Neural progenitor cell (in vitro differentiated cells): ENCODE measurements at regions not wholly inside any gene's neighbourhood (a gene's known extent, or its start where the extent isn't known, plus 50 kb on each side); places are given as distances from the start of the nearest gene placed in this dataset.
"Not testable (repeated sequence)": the region's sequence is repeated elsewhere in the genome, so short reads cannot be mapped to it uniquely, and the experiment has no call there.

Experiments used
- DNase-seq: peaks from one replicate; pipeline ENCODE4 v3.0.0-alpha.2; 2016; ENCODE audit warnings: low spot score
- H2AFZ ChIP-seq: fragments of 200-600 bp; sonication (generic); replicated peaks from 2 replicates; pipeline ENCODE4 v1.6.1; 2016; ENCODE audit warnings: antibody characterized with exemption
- H3F3A ChIP-seq: fragments of 200-600 bp; sonication (generic); 2 replicates; pipeline ENCODE4 v1.6.1; 2016; ENCODE audit warnings: antibody characterized with exemption, low read depth
- H3K27ac ChIP-seq: fragments of 200-600 bp; sonication (generic); 2 replicates; pipeline ENCODE4 v1.5.1; 2016; ENCODE audit warnings: mild to moderate bottlenecking
- H3K27me3 ChIP-seq: fragments of 200-600 bp; sonication (generic); 2 replicates; pipeline ENCODE4 v1.6.1; 2016; ENCODE audit warnings: mild to moderate bottlenecking, moderate library complexity
- H3K36me3 ChIP-seq: fragments of 200-600 bp; sonication (generic); 2 replicates; pipeline ENCODE4 v1.5.1; 2016
- H3K4me1 ChIP-seq: fragments of 200-600 bp; sonication (generic); 2 replicates; pipeline ENCODE4 v1.6.1; 2016; ENCODE audit warnings: mixed run types
- H3K4me2 ChIP-seq: fragments of 200-600 bp; sonication (generic); 2 replicates; pipeline ENCODE4 v1.6.1; 2016
- H3K4me3 ChIP-seq: fragments of 200-600 bp; sonication (generic); 2 replicates; pipeline ENCODE4 v1.5.1; 2016
- H3K79me2 ChIP-seq: fragments of 200-600 bp; sonication (generic); 2 replicates; pipeline ENCODE4 v1.6.1; 2016; ENCODE audit warnings: low read depth
- H3K9ac ChIP-seq: fragments of 200-600 bp; sonication (generic); 2 replicates; pipeline ENCODE4 v1.6.1; 2016
- H3K9me3 ChIP-seq: fragments of 200-600 bp; sonication (generic); 2 replicates; pipeline ENCODE4 v1.5.1; 2016; ENCODE audit warnings: low read depth
- H4K20me1 ChIP-seq: fragments of 200-600 bp; sonication (generic); 2 replicates; pipeline ENCODE4 v1.6.1; 2016; ENCODE audit warnings: low read depth
- H3K27ac Mint-ChIP-seq: 3 replicates; pipeline ENCODE4 v1.8.0; 2021; ENCODE audit warnings: mixed read lengths
- H3K27me3 Mint-ChIP-seq: 2 replicates; pipeline ENCODE4 v1.8.0; 2022; ENCODE audit warnings: low read depth, mild to moderate bottlenecking, inconsistent platforms, moderate library complexity, mixed read lengths; ENCODE audit not compliant: insufficient read depth
- H3K36me3 Mint-ChIP-seq: 3 replicates; pipeline ENCODE4 v1.8.0; 2021; ENCODE audit warnings: mixed read lengths
- H3K4me1 Mint-ChIP-seq: 3 replicates; pipeline ENCODE4 v1.8.0; 2021; ENCODE audit warnings: mixed read lengths
- H3K4me3 Mint-ChIP-seq: 3 replicates; pipeline ENCODE4 v1.8.0; 2021; ENCODE audit warnings: mild to moderate bottlenecking, moderate library complexity, mixed read lengths
- H3K9me3 Mint-ChIP-seq: 3 replicates; pipeline ENCODE4 v1.8.0; 2020; ENCODE audit warnings: mixed read lengths
- EZH2 ChIP-seq: fragments of 200-600 bp; sonication (generic); IDR thresholded peaks from 2 replicates; pipeline ENCODE4 v1.6.1; 2017; ENCODE audit warnings: antibody characterized with exemption, mild to moderate bottlenecking, moderate library complexity
- EZH2phosphoT487 ChIP-seq: fragments of 200-600 bp; sonication (generic); IDR thresholded peaks from 2 replicates; pipeline ENCODE4 v1.6.1; 2017; ENCODE audit warnings: antibody characterized with exemption
- TF ChIP-seq, protein P1 (sequence below): fragments of 200-600 bp; sonication (generic); IDR thresholded peaks from 2 replicates; pipeline ENCODE4 v1.5.1; 2017; ENCODE audit warnings: antibody characterized with exemption, mild to moderate bottlenecking

DNA sequence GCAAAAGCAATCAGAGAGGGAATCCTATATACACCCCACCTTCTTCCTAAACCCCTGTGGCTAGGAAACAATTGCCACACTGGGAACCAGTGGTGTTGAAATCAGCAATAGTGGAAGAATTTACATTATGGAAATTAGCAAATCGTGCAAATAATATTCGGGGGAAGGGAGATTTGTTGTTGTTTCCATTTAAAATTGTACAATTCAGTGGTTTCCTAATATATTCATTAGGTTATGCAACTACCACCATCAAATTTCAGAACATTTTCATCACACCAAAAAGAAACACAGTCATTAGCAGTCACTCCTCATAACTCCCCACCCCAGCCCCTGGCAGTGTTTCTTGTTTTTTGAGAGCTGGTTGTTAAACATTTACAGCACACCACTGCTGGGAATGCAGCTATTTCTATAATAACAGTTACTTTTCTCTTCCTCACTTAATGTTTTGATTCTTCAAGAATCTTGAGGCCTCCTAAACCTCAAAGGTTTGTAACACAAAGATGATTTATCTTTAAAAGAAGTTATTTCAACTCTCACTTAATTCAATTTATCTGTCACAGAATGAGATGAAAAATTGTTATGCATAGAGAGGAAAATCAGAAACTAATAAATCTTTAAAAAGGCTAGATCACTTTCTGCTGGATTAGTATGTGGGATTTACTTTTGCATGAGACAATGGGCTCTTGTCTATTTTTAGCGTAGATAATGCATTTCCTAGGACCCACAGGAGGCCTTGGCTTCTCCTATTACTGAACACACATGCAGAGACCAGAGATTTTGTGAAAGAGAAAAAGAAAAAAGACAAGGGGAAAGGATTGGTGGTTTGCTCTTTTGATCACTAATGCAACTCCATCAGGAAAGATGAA lies 91.8 kb upstream of the DAPK1 start:
- no peak for DNase-seq
- no peaks in the 10 kb centered on the region for H3K36me3 Mint-ChIP-seq
- H3K4me1 Mint-ChIP-seq = peaks cover 42% of the 10 kb centered on the region
- H4K20me1 ChIP-seq = no peaks in the 10 kb centered on the region
- H3K4me1 ChIP-seq = peaks cover 23% of the 10 kb centered on the region
- no peaks in the 10 kb centered on the region for H3K79me2 ChIP-seq
- H3F3A ChIP-seq = peaks cover 12% of the 10 kb centered on the region
- no peak for TF ChIP-seq EZH2phosphoT487
- TF ChIP-seq, protein P1, sequence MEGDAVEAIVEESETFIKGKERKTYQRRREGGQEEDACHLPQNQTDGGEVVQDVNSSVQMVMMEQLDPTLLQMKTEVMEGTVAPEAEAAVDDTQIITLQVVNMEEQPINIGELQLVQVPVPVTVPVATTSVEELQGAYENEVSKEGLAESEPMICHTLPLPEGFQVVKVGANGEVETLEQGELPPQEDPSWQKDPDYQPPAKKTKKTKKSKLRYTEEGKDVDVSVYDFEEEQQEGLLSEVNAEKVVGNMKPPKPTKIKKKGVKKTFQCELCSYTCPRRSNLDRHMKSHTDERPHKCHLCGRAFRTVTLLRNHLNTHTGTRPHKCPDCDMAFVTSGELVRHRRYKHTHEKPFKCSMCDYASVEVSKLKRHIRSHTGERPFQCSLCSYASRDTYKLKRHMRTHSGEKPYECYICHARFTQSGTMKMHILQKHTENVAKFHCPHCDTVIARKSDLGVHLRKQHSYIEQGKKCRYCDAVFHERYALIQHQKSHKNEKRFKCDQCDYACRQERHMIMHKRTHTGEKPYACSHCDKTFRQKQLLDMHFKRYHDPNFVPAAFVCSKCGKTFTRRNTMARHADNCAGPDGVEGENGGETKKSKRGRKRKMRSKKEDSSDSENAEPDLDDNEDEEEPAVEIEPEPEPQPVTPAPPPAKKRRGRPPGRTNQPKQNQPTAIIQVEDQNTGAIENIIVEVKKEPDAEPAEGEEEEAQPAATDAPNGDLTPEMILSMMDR = no peak
- no peak for TF ChIP-seq EZH2
- H3K9ac ChIP-seq = no peak overlapping the region
- peak overlapping the region; percentile 11 for H3K27ac Mint-ChIP-seq
- no peaks in the 10 kb centered on the region for H3K9me3 ChIP-seq
- H2AFZ ChIP-seq = no peak overlapping the region
- H3K9me3 Mint-ChIP-seq = no peaks in the 10 kb centered on the region
- no peak overlapping the region for H3K4me3 Mint-ChIP-seq
- peaks cover 14% of the 10 kb centered on the region for H3K27me3 ChIP-seq
- H3K4me2 ChIP-seq = peak overlapping the region; percentile 41
- H3K36me3 ChIP-seq = no peaks in the 10 kb centered on the region
- peaks cover 2% of the 10 kb centered on the region for H3K27me3 Mint-ChIP-seq
- no peak overlapping the region for H3K27ac ChIP-seq
- no peak overlapping the region for H3K4me3 ChIP-seq

DNA sequence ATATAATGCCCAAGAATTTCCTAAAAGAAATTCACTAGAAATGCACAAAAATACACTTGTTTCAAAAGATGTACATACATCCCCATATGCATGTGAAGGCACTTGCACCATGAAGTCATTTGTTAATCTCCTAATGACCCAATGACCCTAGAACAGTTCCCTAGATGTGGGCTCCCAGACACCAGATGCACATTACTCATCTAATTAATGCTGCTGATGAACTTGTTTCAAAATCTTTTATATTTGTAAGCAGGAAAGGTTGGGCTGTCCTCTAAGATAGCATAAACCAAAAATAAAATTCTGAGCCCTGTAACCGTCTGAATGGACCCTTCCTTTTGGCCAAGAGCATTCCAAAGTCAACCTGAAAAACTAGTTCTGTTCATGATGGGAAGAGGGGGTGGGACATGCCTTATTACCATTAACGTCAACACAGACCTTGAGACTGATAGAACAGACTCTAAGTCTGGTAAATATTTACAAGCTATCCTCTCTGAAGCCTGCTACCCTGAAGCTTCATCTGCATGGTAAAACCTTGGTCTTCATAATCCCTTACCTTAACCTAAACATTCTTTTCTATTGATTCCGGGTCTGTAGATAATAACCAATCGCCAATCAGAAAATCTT lies 91.0 kb upstream of the DAPK1 start:
- Histone ChIP-seq H2AFZ (no peak overlapping the region), H3K27me3 (peaks cover 21% of the 10 kb centered on the region), H3K79me2 (no peaks in the 10 kb centered on the region), H3K4me2 (peak overlapping the region; percentile 41), H3F3A (peaks cover 12% of the 10 kb centered on the region), H4K20me1 (no peaks in the 10 kb centered on the region), H3K9me3 (no peaks in the 10 kb centered on the region), H3K9ac (no peak overlapping the region), H3K27ac (no peak overlapping the region), H3K36me3 (no peaks in the 10 kb centered on the region), H3K4me1 (peaks cover 23% of the 10 kb centered on the region), H3K4me3 (no peak overlapping the region)
- H3K27me3 Mint-ChIP-seq = peaks cover 2% of the 10 kb centered on the region
- peak overlapping the region; percentile 70 for H3K27ac Mint-ChIP-seq
- H3K4me1 Mint-ChIP-seq = peaks cover 40% of the 10 kb centered on the region
- H3K9me3 Mint-ChIP-seq = no peaks in the 10 kb centered on the region
- DNase-seq = no peak
- H3K36me3 Mint-ChIP-seq = no peaks in the 10 kb centered on the region
- no peak overlapping the region for H3K4me3 Mint-ChIP-seq
- TF ChIP-seq, protein P1 = no peak
- TF ChIP-seq EZH2 (no peak), EZH2phosphoT487 (no peak)

DNA sequence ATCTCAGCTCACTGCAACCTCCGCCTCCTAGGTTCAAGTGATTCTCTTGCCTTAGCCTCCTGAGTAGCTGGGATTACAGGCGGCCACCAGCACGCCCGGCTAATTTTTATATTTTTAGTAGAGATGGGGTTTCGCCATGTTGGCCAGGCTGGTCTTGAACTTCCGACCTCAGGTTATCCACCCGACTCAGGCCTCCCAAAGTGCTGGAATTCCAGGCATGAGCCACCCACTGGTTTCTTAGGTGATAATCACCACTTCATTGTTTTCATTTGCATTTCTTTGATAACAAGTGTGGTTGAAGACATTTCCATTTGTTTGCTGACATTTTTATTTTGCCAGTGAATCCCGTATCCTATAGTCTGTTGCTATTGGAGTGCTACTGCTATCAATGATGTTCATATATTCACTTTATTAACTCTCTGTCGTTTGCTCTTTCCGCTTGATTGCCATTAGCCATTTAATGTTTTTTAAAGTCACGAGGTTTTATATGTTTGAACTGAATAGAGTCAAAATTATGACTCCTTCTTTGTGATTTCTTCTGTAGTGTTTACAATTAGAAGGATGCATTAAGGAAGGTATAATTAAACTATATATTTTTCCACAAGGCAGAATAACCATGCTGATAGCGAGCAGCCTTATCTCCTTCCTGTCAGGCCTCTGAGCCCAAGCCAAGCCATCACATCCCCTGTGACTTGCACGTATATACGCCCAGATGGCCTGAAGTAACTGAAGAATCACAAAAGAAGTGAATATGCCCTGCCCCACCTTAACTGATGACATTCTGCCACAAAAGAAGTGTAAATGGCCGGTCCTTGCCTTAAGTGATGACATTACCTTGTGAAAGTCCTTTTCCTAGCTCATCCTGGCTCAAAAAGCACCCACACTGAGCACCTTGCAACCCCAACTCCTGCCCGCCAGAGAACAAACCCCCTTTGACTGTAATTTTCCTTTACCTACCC lies 87.3 kb upstream of the DAPK1 start:
- Histone ChIP-seq H3K4me2 (peak overlapping the region; percentile 46), H3K4me1 (peaks cover 16% of the 10 kb centered on the region), H3K27me3 (peaks cover 31% of the 10 kb centered on the region), H2AFZ (peak overlapping the region; percentile 47), H3K4me3 (peak overlapping the region; percentile 27)
- H3K4me3 Mint-ChIP-seq, H4K20me1 ChIP-seq, H3K9ac ChIP-seq, H3F3A ChIP-seq, H3K36me3 Mint-ChIP-seq, H3K27me3 Mint-ChIP-seq, H3K79me2 ChIP-seq, H3K9me3 ChIP-seq, H3K9me3 Mint-ChIP-seq, H3K27ac ChIP-seq, H3K36me3 ChIP-seq: not testable (repeated sequence)
- Mint-ChIP-seq H3K27ac (peak overlapping the region; percentile 25), H3K4me1 (peaks cover 23% of the 10 kb centered on the region)
- peak; percentile 12 for DNase-seq
